ENCODE measurements at regions not wholly inside any gene's neighbourhood (a gene's known extent, or its start where the extent isn't known, plus 50 kb on each side); places are given as distances from the start of the nearest gene placed in this dataset.

GRCh38 chr12:16901946-16902345 lies 296.0 kb upstream of the LMO3 start:
- TF ChIP-seq ESRRG (CRISPR knock-in tag; IDR thresholded peaks at IDR 0.05): no peak
- no peak for TF ChIP-seq CSDC2 (CRISPR knock-in tag; IDR thresholded peaks at IDR 0.05)
- TF ChIP-seq ZC3H10 (CRISPR knock-in tag; IDR thresholded peaks at IDR 0.05): no peak
- TF ChIP-seq ARNTL (CRISPR knock-in tag; IDR thresholded peaks at IDR 0.05; ENCODE audit: borderline replicate concordance, low read depth): no peak
- TF ChIP-seq ISL1 (CRISPR knock-in tag; IDR thresholded peaks at IDR 0.05): no peak
- no peak for ATAC-seq

DNA sequence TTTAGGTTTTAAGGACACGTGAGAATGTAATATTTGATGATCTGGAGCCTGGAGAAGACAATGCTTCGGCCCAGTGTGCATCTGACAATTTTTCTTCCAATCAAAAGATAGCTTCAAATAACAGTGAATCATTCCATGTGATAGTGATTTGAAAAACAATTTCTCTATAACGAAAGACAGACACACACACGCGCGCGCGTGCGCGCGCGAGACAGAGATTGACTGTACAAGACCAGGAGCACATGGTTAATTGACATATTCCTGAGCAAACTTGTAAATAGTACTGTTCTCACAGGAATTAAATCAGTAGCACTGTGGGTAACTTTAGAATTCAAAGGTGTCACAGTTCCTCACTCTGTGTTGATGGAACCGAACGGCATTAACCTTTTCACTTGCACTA lies 287.5 kb upstream of the LMO3 start:
- TF ChIP-seq PATZ1 (CRISPR knock-in tag; IDR thresholded peaks at IDR 0.05; ENCODE audit: borderline replicate concordance): no peak
- TF ChIP-seq ZNF70 (CRISPR knock-in tag; IDR thresholded peaks at IDR 0.05): no peak
- TF ChIP-seq, protein P1, sequence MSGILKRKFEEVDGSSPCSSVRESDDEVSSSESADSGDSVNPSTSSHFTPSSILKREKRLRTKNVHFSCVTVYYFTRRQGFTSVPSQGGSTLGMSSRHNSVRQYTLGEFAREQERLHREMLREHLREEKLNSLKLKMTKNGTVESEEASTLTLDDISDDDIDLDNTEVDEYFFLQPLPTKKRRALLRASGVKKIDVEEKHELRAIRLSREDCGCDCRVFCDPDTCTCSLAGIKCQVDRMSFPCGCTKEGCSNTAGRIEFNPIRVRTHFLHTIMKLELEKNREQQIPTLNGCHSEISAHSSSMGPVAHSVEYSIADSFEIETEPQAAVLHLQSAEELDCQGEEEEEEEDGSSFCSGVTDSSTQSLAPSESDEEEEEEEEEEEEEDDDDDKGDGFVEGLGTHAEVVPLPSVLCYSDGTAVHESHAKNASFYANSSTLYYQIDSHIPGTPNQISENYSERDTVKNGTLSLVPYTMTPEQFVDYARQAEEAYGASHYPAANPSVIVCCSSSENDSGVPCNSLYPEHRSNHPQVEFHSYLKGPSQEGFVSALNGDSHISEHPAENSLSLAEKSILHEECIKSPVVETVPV (CRISPR knock-in tag; IDR thresholded peaks at IDR 0.05): no peak
- TF ChIP-seq CSDC2 (CRISPR knock-in tag; IDR thresholded peaks at IDR 0.05): no peak
- no peak for TF ChIP-seq TOX (CRISPR knock-in tag; IDR thresholded peaks at IDR 0.05; ENCODE audit: borderline replicate concordance)
- TF ChIP-seq ZNF8 (CRISPR knock-in tag; IDR thresholded peaks at IDR 0.05): no peak
- no peak for TF ChIP-seq ZFP3 (CRISPR knock-in tag; IDR thresholded peaks at IDR 0.05)
- TF ChIP-seq GLIS3 (CRISPR knock-in tag; IDR thresholded peaks at IDR 0.05): no peak
- TF ChIP-seq ZC3H10 (CRISPR knock-in tag; IDR thresholded peaks at IDR 0.05): no peak
- TF ChIP-seq ZFP30 (CRISPR knock-in tag; IDR thresholded peaks at IDR 0.05): no peak
- ATAC-seq: no peak

DNA sequence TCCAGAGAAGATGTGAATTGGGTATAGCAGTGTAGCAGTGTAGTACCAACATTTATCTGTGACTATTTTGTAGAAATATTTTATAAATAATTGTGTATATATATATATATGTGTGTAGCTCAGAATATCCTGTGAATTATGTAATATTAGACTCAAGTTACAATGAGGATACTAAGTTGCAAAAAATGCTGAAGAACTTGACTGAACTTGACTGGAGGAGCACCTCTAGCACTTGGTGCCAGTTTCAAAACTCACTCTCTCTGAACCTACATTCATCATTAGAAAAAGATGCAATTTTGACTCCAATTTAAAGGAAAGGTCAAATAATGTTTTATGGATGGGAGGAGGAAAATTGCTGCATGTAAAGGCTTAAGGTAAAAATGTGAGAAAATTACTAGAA lies 285.7 kb upstream of the LMO3 start:
- no peak for TF ChIP-seq CREB5 (CRISPR knock-in tag; IDR thresholded peaks at IDR 0.05; ENCODE audit: low read depth)
- no peak for TF ChIP-seq ZFP3 (CRISPR knock-in tag; IDR thresholded peaks at IDR 0.05)
- TF ChIP-seq OSR1 (CRISPR knock-in tag; IDR thresholded peaks at IDR 0.05): no peak
- no peak for TF ChIP-seq ZFP30 (CRISPR knock-in tag; IDR thresholded peaks at IDR 0.05)
- TF ChIP-seq, protein P1 (CRISPR knock-in tag; IDR thresholded peaks at IDR 0.05): no peak
- no peak for TF ChIP-seq ISL1 (CRISPR knock-in tag; IDR thresholded peaks at IDR 0.05)
- TF ChIP-seq TCF4 (CRISPR knock-in tag; IDR thresholded peaks at IDR 0.05; ENCODE audit: borderline replicate concordance): no peak
- TF ChIP-seq GLIS3 (CRISPR knock-in tag; IDR thresholded peaks at IDR 0.05): no peak
- TF ChIP-seq CSDC2 (CRISPR knock-in tag; IDR thresholded peaks at IDR 0.05): no peak
- no peak for TF ChIP-seq TOX (CRISPR knock-in tag; IDR thresholded peaks at IDR 0.05; ENCODE audit: borderline replicate concordance)

GRCh38 chr12:16884819-16885218 lies 278.9 kb upstream of the LMO3 start:
- no peak for ATAC-seq
- TF ChIP-seq ARNTL (CRISPR knock-in tag; IDR thresholded peaks at IDR 0.05; ENCODE audit: borderline replicate concordance, low read depth) (no peak), ZFP30 (CRISPR knock-in tag; IDR thresholded peaks at IDR 0.05) (no peak), PPARA (CRISPR knock-in tag; IDR thresholded peaks at IDR 0.05; ENCODE audit: borderline replicate concordance) (no peak), ZNF70 (CRISPR knock-in tag; IDR thresholded peaks at IDR 0.05) (no peak), PATZ1 (CRISPR knock-in tag; IDR thresholded peaks at IDR 0.05; ENCODE audit: borderline replicate concordance) (no peak)

More for the DNA sequence above, 285.7 kb upstream of the LMO3 start:
- no peak for ATAC-seq

DNA sequence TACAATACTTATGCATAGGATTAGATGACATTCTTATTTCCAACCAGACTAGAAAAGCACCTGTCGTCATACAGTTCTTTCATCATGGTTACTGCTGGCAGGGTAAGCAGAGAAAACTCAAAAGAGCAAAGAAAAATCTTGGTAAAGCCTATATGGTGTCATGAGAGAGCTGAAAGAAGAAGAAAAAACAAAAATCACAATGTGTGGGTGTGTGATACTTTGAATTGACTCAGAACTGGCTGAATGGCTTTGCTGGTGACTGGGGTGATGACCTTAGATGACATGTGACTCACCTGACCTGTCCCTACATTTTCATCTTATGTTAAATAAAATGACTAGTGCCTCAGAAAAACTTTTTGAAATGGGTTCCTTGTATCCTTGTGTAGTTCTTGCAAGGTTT lies 278.1 kb upstream of the LMO3 start:
- TF ChIP-seq, protein P2, sequence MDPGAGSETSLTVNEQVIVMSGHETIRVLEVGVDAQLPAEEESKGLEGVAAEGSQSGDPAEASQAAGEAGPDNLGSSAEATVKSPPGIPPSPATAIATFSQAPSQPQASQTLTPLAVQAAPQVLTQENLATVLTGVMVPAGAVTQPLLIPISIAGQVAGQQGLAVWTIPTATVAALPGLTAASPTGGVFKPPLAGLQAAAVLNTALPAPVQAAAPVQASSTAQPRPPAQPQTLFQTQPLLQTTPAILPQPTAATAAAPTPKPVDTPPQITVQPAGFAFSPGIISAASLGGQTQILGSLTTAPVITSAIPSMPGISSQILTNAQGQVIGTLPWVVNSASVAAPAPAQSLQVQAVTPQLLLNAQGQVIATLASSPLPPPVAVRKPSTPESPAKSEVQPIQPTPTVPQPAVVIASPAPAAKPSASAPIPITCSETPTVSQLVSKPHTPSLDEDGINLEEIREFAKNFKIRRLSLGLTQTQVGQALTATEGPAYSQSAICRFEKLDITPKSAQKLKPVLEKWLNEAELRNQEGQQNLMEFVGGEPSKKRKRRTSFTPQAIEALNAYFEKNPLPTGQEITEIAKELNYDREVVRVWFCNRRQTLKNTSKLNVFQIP (CRISPR knock-in tag; IDR thresholded peaks at IDR 0.05; ENCODE audit: borderline replicate concordance, low read depth): no peak
- TF ChIP-seq RARB (CRISPR knock-in tag; IDR thresholded peaks at IDR 0.05): no peak
- TF ChIP-seq ARNTL (CRISPR knock-in tag; IDR thresholded peaks at IDR 0.05; ENCODE audit: borderline replicate concordance, low read depth): no peak
- TF ChIP-seq SNAI2 (CRISPR knock-in tag; IDR thresholded peaks at IDR 0.05): no peak
- no peak for TF ChIP-seq ISL1 (CRISPR knock-in tag; IDR thresholded peaks at IDR 0.05)
- TF ChIP-seq ZFP3 (CRISPR knock-in tag; IDR thresholded peaks at IDR 0.05): no peak
- TF ChIP-seq PPARA (CRISPR knock-in tag; IDR thresholded peaks at IDR 0.05; ENCODE audit: borderline replicate concordance): no peak
- no peak for TF ChIP-seq ESRRG (CRISPR knock-in tag; IDR thresholded peaks at IDR 0.05)
- TF ChIP-seq CSDC2 (CRISPR knock-in tag; IDR thresholded peaks at IDR 0.05): no peak
- ATAC-seq: no peak

All from SK-N-SH treated with all-trans-retinoic acid at 6 μM for 48 hours (cell line).